GM23248 (cell line): ENCODE measurements at regions not wholly inside any gene's neighbourhood (a gene's known extent, or its start where the extent isn't known, plus 50 kb on each side); places are given as distances from the start of the nearest gene placed in this dataset.

ENCODE experiments used
- DNase-seq: peaks from one replicate; pipeline ENCODE4 v3.0.0-alpha.2; 2015
- H2AFZ ChIP-seq: fragments of 200-600 bp; sonication (generic); 2 replicates; pipeline ENCODE4 v1.6.1; 2016; ENCODE audit warnings: antibody characterized with exemption
- H3F3A ChIP-seq: fragments of 200-600 bp; sonication (generic); 2 replicates; pipeline ENCODE4 v1.6.1; 2016; ENCODE audit warnings: mild to moderate bottlenecking, antibody characterized with exemption, mixed run types; ENCODE audit not compliant: insufficient read depth
- H3K27ac ChIP-seq: fragments of 200-600 bp; sonication (generic); 2 replicates; pipeline ENCODE4 v1.5.1; 2016; ENCODE audit warnings: mild to moderate bottlenecking
- H3K27me3 ChIP-seq: fragments of 200-600 bp; sonication (generic); replicated peaks from 2 replicates; pipeline ENCODE4 v1.6.1; 2016; ENCODE audit warnings: mild to moderate bottlenecking; ENCODE audit not compliant: insufficient read depth
- H3K36me3 ChIP-seq: fragments of 200-600 bp; sonication (generic); 2 replicates; pipeline ENCODE4 v1.6.1; 2016; ENCODE audit warnings: low read depth, mild to moderate bottlenecking
- H3K4me1 ChIP-seq: fragments of 200-600 bp; sonication (generic); 2 replicates; pipeline ENCODE4 v1.6.1; 2016; ENCODE audit warnings: mild to moderate bottlenecking; ENCODE audit not compliant: insufficient read depth
- H3K4me2 ChIP-seq: fragments of 200-600 bp; sonication (generic); one replicate; pipeline ENCODE4 v1.6.1; 2016; ENCODE audit warnings: mild to moderate bottlenecking; ENCODE audit not compliant: unreplicated experiment
- H3K4me3 ChIP-seq: fragments of 200-600 bp; sonication (generic); 2 replicates; pipeline ENCODE4 v1.5.1; 2016; ENCODE audit warnings: mild to moderate bottlenecking
- H3K79me2 ChIP-seq: fragments of 200-600 bp; sonication (generic); 2 replicates; pipeline ENCODE4 v1.6.1; 2016; ENCODE audit warnings: mild to moderate bottlenecking; ENCODE audit not compliant: insufficient read depth
- H3K9ac ChIP-seq: fragments of 200-600 bp; sonication (generic); 2 replicates; pipeline ENCODE4 v1.6.1; 2016; ENCODE audit warnings: mild to moderate bottlenecking
- H3K9me2 ChIP-seq: fragments of 200-600 bp; sonication (generic); 2 replicates; pipeline ENCODE4 v1.6.1; 2016; ENCODE audit warnings: mixed run types, mild to moderate bottlenecking, moderate library complexity; ENCODE audit not compliant: insufficient read depth
- H3K9me3 ChIP-seq: fragments of 200-600 bp; sonication (generic); one replicate; pipeline ENCODE4 v1.6.1; 2017; ENCODE audit warnings: low read depth
- H4K20me1 ChIP-seq: fragments of 200-600 bp; sonication (generic); 2 replicates; pipeline ENCODE4 v1.6.0; 2016; ENCODE audit not compliant: insufficient read depth
- EZH2 ChIP-seq: fragments of 200-600 bp; sonication (generic); IDR thresholded peaks from 2 replicates; pipeline ENCODE4 v1.6.1; 2018; ENCODE audit warnings: antibody characterized with exemption, mild to moderate bottlenecking; ENCODE audit not compliant: insufficient read depth, poor library complexity, severe bottlenecking
- EZH2phosphoT487 ChIP-seq: fragments of 200-600 bp; sonication (generic); IDR thresholded peaks from 2 replicates; pipeline ENCODE4 v1.6.1; 2018; ENCODE audit warnings: antibody characterized with exemption, moderate library complexity, mild to moderate bottlenecking, low read depth; ENCODE audit not compliant: insufficient read depth
- WGBS, 2 experiments: methylation state at CpG; one replicate each; pipeline ENCODE4 v1.1.6; 2015 to 2017; ENCODE audit warnings: low lambda C conversion rate in 2 of 2, low coverage in 1 of 2; ENCODE audit errors: missing lambda C conversion rate in 2 of 2; 5-methylcytosine and 5-hydroxymethylcytosine counted together
- in situ Hi-C: fragments of 300-500 bp; cut with MboI; formaldehyde crosslinking; loops from 2 replicates; pipeline ENCODE4 v1.15.0; 2020

GRCh38 chr2:152827944-152828343 is 109.5 kb downstream of the ARL6IP6 start:
- Histone ChIP-seq H3K79me2 (no peaks in the 10 kb centered on the region), H3K4me2 (no peak overlapping the region), H2AFZ (no peak overlapping the region), H3K27ac (no peak overlapping the region), H3F3A (peaks cover 24% of the 10 kb centered on the region), H4K20me1 (no peaks in the 10 kb centered on the region), H3K4me1 (peaks cover 26% of the 10 kb centered on the region), H3K4me3 (no peak overlapping the region), H3K9ac (no peak overlapping the region), H3K36me3 (no peaks in the 10 kb centered on the region), H3K27me3 (no peaks in the 10 kb centered on the region), H3K9me2 (no peaks in the 10 kb centered on the region), H3K9me3 (no peaks in the 10 kb centered on the region)
- no peak for DNase-seq
- in situ Hi-C loops, result no loop called here
- TF ChIP-seq EZH2 (no peak), EZH2phosphoT487 (no peak)
- WGBS, 2 experiments, result 90 to 95% methylated on average over 5 of the region's 5 CpGs

GRCh38 chr2:152826581-152827279 is 108.3 kb downstream of the ARL6IP6 start:
- Histone ChIP-seq H3K27me3 (no peaks in the 10 kb centered on the region), H3K36me3 (no peaks in the 10 kb centered on the region), H3K4me2 (peak overlapping the region; percentile 64), H3K9ac (no peak overlapping the region), H2AFZ (no peak overlapping the region), H3K9me2 (no peaks in the 10 kb centered on the region), H3K79me2 (no peaks in the 10 kb centered on the region), H3K9me3 (no peaks in the 10 kb centered on the region), H3K27ac (peak overlapping the region; percentile 51), H3F3A (peaks cover 24% of the 10 kb centered on the region), H4K20me1 (no peaks in the 10 kb centered on the region), H3K4me3 (no peak overlapping the region), H3K4me1 (peaks cover 26% of the 10 kb centered on the region)
- WGBS, 2 experiments, result 59 to 67% methylated on average over 3 of the region's 3 CpGs
- in situ Hi-C loops, result no loop called here
- TF ChIP-seq EZH2 (no peak), EZH2phosphoT487 (no peak)
- DNase-seq, result peak; percentile 89

GRCh38 chr2:152825834-152826233 is 107.4 kb downstream of the ARL6IP6 start:
- Histone ChIP-seq H3K9ac (no peak overlapping the region), H3K9me2 (no peaks in the 10 kb centered on the region), H3K4me1 (peaks cover 26% of the 10 kb centered on the region), H3K9me3 (no peaks in the 10 kb centered on the region), H2AFZ (no peak overlapping the region; the same call in 1 of the 2 replicates), H3F3A (peaks cover 24% of the 10 kb centered on the region), H3K4me2 (peak overlapping the region; percentile 13), H3K36me3 (no peaks in the 10 kb centered on the region), H3K27ac (peak overlapping the region; percentile 51), H4K20me1 (no peaks in the 10 kb centered on the region), H3K4me3 (no peak overlapping the region), H3K27me3 (no peaks in the 10 kb centered on the region), H3K79me2 (no peaks in the 10 kb centered on the region)
- 4 to 9% methylated on average over 3 of the region's 3 CpGs for WGBS, 2 experiments
- no peak for TF ChIP-seq EZH2
- in situ Hi-C loops, result no loop called here
- DNase-seq, result peak; percentile 77

- no peak for DNase-seq
- no peak overlapping the region for H3K9ac ChIP-seq
- WGBS, 2 experiments, result 69 to 70% methylated on average over 3 of the region's 3 CpGs
- no peaks in the 10 kb centered on the region for H3K9me2 ChIP-seq
- in situ Hi-C loops, result no loop called here
- no peak overlapping the region for H2AFZ ChIP-seq
- no peaks in the 10 kb centered on the region for H3K36me3 ChIP-seq
- H3F3A ChIP-seq, result peaks cover 24% of the 10 kb centered on the region
- no peak overlapping the region for H3K27ac ChIP-seq
- no peak overlapping the region for H3K4me3 ChIP-seq
- no peaks in the 10 kb centered on the region for H3K79me2 ChIP-seq
- H3K4me1 ChIP-seq, result peaks cover 26% of the 10 kb centered on the region
- no peak overlapping the region for H3K4me2 ChIP-seq
- TF ChIP-seq EZH2 (no peak), EZH2phosphoT487 (no peak)
- H3K9me3 ChIP-seq, result no peaks in the 10 kb centered on the region
- H3K27me3 ChIP-seq, result no peaks in the 10 kb centered on the region
- H4K20me1 ChIP-seq, result no peaks in the 10 kb centered on the region
Measured at GRCh38 chr2:152823905-152824304, 105.5 kb downstream of the ARL6IP6 start.
